GM19023 (cell line): ENCODE measurements at regions not wholly inside any gene's neighbourhood (a gene's known extent, or its start where the extent isn't known, plus 50 kb on each side); places are given as distances from the start of the nearest gene placed in this dataset.

Experiments used
- ATAC-seq: cut with Tn5 transposase; IDR thresholded peaks from one replicate; pipeline ENCODE4 v1.9.1; 2021; ENCODE audit warnings: mild to moderate bottlenecking, moderate library complexity; ENCODE audit not compliant: unreplicated experiment

DNA sequence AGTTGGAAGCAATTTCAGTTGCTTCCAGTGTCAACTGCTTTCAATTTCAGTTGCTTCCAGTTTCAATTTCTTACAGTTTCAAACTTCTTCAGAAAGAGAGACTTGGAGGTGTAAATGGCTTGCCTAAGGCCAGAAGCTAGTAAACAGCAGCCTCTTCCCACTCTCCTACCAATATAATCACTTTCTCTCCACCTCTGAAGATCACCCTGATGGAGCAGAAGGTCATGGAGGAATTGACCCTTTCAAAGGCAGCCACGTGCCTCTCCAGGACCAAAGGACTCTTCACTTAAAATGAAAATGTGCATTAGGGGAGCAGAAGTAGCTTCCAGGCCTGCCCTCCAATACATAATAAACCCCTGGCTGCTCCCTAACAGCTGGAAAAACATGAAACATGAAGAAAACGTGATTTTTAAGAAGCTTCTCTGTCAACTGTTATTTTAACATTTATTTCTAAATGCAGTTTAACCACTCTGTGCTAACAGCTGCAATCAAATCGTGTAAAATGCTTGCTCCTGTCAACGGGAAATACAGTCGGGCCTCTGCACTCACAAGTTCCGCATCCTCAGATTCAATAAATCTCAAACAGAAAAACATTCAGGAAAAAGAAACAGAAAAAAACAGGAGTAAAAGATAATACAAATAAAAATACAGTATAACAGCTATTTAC lies 1020.6 kb downstream of the XPNPEP1 start:
- no peak for ATAC-seq

DNA sequence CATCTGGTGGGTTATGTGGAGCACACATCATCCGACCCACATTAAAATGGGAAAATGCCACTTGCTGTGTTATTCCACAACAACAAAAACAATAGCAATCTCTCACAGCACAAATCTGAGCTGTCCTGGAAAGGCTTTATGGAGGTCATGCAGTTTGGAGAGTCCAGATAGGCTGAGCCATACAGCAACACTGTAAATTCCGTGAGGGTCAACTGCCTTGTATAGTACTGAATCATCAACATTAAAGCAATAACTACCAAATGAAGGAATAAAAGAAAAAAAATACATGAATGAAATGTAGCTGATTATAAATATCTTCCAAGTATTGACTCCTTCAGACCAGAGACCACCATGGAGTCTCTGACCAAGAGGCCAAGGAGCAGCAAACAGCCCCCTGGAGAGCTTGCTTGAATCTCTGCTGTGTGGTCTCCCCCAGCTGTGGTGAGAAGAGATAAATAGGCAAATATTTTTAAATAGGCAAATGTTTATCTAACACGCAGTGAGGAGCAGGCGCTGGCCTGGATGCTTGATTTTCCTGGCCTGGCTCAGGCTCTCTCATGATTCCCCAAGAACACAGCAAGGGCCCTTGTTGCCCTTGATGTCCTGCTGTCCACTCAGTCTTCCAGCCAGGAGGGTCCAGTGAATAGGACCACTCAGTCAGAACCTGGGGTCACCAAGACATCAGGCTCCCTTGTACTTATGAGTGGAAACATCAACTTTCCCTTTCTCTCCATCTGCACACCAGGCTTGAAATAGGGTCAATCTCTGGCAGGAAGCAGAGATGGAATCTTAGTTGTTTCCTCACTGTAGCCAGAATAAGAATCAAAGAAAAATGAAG lies 1021.3 kb downstream of the XPNPEP1 start:
- ATAC-seq = no peak

DNA sequence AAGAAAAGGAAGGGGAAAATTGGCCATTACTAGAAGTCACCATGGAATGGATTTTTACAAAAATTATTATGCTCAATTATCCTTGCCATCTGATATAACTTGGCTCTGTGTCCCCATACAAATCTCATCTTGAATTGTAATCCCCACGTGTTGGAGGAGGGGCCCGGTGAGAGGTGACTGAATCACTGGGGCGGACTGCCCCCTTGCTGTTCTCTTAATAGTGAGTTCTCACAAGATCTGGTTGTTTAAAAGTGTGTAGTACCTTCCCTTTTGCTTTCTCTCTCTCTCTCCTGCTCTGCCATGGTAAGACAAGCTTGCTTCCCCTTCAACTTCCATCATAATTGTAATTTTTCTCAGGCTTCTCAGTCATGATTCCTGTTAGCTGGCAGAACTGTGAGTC lies 1023.6 kb downstream of the XPNPEP1 start:
- ATAC-seq = no peak

DNA sequence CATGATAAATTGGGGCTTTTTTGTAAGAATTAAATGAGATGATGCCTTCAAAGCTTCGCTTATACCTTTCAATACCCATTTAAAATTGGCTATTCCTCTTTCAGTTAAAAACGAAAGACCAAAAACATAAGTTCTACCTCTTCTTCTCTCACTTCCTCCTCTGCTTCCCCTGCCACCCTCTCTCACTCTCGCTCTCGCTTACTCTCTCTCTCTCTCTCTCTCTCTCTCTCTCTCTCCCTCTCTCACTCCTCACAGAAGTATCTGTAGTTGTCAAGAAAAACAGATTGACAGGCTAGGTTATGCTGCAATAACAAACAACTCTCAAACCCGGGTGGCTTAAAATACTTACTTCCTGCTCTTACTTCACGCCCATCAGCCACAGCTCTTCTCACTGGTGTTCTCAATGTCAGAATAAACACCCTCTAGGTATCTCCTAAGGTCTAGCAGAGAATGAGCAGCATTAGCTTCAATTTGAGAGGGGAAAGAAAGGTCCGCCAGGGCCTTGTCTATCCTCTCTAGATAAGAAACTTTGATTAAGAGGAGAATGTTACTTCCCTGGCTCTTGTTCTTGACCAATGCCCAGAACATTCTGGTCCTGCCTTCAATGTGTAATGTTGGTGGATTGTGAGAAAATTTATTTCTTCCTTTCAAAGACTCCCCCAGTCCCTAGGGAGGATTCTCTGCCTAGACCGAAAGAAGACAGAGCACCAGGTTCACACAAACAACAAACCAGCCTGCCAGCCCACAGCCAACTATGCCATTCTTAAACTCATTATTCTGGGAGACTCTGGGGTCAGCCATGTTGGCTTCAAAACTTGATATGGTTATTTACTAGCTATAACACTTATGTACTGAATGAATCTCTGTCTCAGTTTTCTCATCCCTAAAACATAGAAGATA lies 1028.7 kb downstream of the XPNPEP1 start:
- ATAC-seq = peak; percentile 65

DNA sequence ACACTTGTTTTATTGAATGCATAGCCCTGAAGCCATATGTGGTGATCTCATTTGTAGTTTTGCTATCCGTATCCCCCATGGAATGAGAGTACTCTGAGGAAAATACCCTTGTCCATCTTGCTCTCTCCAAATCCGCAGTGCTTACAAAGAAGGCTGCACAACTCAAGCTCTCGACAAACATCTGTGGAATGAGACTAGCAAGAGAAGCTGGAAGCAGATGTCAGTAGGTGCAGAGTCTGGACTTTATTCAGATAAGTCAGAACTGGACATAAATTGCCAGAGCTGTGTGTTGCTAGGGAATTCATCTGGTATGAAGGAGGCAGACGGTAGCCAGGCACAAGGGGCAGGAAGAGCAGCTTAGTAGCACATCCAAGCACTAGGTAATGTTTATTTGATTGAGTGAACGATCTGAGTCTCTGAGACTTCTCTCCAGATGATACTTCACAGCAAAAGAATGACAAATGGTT lies 1046.2 kb downstream of the XPNPEP1 start:
- ATAC-seq = no peak

DNA sequence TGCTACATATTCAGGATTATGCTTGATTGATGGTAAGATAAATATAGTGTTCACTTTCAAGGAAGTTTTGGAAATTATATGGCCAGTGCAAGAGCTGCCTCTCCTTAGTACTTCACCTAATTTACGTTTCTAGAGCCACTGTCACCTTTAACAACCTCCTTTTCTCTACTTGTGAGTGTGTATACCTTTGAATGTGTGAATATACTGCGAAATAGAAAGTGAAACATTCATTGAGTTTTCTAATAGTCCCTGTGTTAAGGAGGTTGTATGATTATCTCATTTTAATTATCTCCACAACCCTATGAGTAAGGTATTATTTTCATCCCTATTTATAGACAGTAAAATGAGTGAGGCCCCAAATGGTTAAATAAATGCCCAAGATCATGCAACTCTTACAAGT lies 1050.5 kb downstream of the XPNPEP1 start:
- no peak for ATAC-seq

DNA sequence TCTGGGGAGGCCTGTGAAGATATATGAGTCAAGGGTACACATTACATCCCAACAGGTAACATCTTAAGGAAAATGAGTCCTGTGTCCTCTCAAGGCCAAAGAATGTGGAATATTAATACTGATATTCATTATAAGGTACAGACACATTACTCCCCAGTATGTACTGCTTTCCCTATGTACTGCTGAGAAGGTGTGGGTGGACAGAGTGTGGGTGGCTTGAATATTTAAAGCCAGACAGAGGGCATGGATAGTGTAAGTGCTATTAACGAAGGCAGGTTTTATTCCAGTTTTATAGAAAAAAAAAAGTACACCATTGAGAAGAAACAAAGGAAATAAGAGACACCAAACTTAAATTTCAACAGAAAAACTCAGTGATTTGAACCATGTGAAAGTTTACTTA lies 1054.4 kb downstream of the XPNPEP1 start:
- no peak for ATAC-seq

DNA sequence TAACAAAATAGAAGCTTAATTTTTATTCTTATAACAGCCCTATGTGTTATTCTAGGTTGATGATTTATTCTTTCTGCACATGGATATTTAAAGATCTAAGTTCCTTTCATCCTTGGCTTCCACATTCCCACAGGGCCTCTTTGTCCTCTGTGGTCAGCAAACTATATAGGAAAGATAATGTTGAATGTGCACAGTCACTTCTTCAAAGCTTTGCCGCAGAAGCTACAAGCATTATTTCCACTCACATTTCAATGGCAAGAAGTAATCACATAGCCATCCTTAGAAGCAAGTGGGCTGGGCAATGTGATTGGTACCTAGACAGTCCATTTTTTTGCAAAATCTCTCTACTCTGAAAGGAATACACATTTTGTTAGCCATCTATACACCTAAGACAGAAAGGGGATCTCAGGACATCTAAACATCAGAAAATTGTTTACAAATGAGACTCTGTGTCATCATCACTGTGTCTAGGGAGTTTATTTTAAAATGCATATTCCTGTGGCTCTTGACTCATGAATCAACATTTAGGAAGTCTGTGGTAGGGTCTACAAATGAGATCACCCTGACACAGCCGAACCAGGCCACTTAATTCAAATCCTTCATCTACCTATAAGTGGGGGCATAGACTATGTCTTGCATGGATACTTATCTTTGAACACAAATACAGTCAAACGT lies 1060.5 kb downstream of the XPNPEP1 start:
- ATAC-seq = no peak

DNA sequence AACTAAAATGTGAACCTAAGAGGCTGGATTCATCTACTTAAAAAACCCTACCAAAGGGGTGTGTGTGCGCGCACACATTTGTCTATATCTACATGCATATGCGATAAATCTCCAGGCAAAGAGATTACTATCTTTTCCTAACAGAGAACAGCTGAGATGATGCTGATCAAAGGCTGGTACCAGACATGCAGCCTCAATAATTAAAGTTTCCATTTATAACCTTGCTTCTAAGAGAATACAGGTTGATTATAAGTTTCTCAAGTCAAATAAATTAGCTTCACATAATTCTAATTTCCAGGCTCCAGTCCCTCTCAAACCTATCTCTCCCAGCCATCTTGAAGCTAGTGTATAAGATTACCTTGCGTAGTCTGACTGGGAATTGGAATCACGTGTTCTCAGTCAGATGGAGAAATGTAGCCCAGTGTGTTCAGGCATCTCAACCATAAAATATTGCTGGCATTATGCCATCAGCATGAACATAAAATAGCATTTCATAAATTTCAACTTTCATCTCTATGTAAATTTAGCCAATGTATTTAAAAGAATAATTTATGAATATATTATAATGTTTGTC lies 1062.0 kb downstream of the XPNPEP1 start:
- no peak for ATAC-seq

DNA sequence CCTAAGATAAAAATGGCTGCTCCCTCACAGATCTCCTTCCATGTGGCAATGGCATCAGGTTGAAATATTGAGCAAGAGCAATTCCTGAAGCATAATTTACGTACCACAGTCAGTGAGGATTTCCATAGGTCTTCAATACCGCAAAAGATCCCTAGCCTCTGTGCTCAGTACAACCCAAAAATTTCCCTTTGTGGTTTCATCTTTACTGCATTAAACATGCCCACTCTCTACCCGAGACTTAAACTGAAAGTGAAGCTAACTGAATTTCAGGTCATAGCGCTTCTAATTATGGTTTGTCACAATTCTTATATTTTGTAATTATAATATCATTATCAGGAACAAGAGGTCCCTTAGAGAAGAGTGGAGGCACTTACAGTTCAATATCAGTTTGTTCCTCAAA lies 1071.1 kb downstream of the XPNPEP1 start:
- ATAC-seq = peak; percentile 71

DNA sequence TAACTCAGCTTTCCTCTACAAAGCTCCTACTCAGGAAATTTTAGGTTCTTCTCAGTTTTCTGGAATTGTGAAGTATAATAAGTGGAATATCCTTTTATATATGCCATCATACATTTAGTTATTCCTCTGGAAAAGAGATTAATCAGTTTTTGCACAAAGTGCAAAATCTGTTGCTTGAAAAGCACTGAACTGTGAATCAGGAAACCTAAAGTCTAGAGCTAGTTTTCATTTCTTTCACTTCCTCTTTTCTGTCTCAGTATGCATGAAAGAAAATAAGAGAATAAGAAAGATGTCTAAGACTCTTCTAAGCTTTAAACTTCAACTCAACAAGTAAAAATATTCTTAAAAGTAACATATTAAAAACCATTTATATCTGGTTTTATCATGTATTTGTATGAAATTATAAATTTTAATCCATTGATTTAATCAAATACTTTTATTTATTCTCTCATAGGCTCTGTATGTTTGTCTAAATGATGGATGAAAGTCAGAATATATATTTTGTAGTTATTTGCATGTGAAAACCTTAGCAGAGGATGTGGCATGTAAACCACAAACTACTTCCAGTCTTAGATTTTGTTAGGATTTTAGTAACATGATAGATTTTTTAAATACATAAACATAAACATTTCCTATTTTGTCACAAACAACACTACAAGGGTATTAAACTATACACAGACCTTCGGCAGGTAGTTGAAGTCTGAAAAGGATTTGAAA lies 1073.0 kb downstream of the XPNPEP1 start:
- peak; percentile 82 for ATAC-seq

DNA sequence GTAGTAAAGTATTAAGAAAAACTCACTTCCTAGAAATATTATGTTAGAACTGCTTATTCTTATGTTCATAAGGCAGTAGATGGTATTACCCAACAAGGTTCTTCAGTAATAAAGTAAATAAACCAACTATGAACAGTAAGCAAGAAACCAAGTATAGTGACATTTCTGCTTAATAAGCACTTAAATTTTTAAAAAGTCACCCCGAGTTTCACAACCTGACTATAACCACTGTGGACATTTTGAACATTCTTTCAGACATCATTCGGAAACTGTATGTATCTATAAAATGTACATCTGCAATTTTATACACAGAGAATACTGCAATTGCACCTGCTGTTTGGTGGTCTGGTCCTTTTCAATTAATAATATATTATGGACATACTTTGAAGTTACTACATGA lies 1073.6 kb downstream of the XPNPEP1 start:
- no peak for ATAC-seq

DNA sequence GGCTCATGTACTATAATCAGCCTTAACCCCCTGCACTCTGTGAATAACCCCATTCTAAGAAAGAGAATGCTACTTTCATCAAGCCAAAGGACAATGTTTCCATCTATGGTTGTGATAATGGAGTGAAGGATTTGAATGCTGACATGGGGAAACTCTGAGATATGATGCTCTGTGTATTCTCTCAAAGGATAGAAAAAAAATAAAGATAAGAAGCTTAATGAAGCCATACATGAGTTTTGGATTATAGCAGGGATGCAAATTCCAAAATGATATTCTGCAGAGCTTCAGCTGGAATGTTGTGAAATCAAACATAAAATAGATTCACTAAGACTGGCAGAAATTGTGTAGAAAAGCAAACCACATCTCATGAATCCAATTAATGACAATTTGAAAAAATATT lies 1074.1 kb downstream of the XPNPEP1 start:
- ATAC-seq = no peak

DNA sequence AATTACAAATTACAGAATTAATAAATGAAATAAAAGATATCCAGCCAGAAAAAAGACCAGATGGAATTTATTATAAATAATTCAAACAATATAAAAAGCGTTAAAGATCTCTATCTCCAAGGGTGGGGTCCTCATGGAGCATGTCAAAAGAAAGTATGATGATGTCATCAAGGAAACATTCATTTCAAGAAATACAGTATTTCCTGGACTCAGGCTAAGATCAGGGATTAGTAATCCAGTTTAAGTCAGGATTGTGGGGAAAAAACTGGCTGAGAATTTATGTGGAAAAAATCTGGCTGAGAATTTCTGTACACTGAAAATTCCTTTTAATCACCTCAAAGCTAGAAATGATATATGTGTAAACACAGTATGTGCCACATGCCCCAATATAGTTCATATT lies 1075.3 kb downstream of the XPNPEP1 start:
- no peak for ATAC-seq

DNA sequence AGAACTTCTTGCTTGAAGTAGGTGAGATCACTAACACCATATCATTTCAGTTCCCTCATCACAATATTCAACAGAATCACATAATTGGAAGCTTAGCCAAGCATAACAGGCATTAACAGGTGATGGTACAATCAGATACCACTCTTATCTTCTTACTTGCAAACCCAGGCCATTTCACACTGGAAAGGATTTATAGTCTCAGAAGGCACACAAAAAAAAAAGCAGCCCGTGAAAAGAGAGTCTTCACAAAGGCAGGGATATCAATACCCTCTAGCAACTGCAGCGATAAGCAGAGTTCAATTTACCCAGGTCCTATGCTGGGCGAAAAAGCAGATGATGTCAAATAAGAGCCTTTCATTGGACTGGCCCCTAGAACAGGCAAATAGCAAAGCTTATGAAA lies 1082.4 kb downstream of the XPNPEP1 start:
- no peak for ATAC-seq

DNA sequence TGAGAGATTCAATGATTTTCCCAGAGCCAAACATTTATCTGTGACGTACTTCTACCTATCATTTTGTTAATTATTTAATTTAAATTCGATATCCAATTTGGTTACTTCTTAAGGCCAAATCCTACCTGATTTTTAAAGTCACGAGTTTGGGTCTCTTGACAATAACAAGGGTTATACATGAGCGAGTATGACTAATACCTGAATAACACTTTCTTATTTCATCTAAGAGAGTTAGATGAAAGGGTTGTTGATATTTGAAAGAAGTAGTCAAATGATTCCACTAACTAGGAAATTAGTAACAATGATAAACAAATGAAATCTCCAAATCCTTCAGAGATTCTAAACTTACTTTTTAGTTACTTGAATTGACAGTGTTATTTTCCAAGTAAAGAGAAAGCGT lies 1086.9 kb downstream of the XPNPEP1 start:
- no peak for ATAC-seq

DNA sequence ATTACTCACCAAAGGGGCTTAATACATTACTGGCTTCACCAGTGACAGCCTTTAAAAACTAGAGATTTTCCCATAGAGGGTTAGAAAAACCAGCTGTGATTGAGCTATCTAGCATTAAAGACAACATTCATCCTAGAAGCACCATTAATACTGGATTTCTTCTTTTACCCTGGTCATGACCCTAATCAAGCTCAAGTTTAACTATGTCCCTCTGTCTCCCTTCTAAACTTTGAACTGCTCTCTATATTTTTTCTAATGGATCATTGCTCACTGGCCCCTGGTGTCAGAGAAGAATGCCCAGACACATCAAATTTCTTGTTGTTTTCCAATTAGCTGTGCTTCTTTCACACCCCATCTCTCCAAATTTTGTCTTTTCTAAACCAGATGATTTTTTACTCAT lies 1101.3 kb downstream of the XPNPEP1 start:
- ATAC-seq = no peak

DNA sequence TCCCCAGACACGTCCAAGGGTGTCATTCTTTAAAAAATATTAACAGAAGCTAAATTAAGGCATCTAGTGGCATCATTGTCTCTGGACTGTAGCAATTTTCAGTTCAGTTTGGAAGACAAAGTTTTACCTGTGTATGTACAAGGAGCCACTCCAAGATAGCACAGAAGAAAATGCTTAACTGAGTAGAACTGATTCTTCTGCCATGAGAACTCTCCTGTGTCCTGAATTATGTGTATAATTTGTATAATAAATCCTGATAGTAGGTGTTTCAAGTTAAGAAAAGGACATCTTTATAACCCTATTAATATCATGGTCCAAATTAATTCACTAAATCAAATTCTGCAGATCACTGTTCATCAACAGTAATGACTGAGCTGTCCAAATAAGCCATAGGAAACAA lies 1104.0 kb downstream of the XPNPEP1 start:
- no peak for ATAC-seq

DNA sequence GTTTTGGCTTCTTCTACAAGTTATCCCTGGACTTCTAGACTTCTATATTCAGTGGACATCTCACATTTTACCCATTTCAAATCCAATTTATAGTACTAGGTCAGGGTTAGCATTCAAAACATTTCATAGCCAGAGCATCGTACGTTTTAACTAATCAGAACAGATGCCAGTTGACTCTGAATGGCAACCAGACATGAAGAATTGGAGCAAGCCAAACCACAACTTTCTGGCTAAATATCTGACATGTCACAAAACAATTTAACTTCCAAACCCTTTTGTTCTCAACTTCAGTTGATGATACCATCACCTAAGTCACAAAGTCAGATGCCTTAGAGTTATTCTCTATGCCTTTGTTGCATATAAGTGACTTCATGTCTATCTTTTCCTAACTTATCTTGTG lies 1105.7 kb downstream of the XPNPEP1 start:
- no peak for ATAC-seq

DNA sequence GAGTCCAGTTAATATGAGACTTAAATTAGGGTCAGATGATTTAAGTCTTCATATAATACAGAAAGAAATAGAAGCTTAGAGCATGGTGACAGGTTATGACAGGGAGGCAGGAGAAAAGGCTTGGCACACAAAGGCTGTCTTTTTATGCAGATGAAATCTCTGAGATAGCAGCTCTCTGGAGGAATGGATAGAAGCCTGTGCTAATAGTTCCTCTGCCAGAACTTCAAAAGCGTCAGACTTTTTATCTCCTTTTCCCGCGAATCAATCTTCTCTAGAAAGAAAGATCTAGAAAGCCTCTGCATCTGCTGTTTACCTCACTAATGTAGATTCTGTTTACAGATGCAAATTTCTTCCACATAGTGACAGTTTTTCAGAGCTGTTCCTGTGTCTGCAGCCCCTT lies 1106.2 kb downstream of the XPNPEP1 start:
- no peak for ATAC-seq
